Right ventricle myocardium inferior (tissue), 1 donor: ENCODE measurements at regions not wholly inside any gene's neighbourhood (a gene's known extent, or its start where the extent isn't known, plus 50 kb on each side); places are given as distances from the start of the nearest gene placed in this dataset.
"Not testable (repeated sequence)": the region's sequence is repeated elsewhere in the genome, so short reads cannot be mapped to it uniquely, and the experiment has no call there.

ENCODE experiments used
- ATAC-seq: fragments of 200-7000 bp; cut with Tn5 transposase; one replicate; pipeline ENCODE4 v1.9.1; 2020; ENCODE audit warnings: mild to moderate bottlenecking, moderate library complexity
- DNase-seq: peaks from one replicate; pipeline ENCODE4 v3.0.0; 2021; ENCODE audit errors: missing footprints
- intact Hi-C: fragments of 100-400 bp; cut with DNase I; formaldehyde crosslinking; loops from one replicate; pipeline ENCODE4 v1.11.0; 2022
- donor health status: DM: no; HTN: yes; CAD: no; lungs with severe emphysema.

DNA sequence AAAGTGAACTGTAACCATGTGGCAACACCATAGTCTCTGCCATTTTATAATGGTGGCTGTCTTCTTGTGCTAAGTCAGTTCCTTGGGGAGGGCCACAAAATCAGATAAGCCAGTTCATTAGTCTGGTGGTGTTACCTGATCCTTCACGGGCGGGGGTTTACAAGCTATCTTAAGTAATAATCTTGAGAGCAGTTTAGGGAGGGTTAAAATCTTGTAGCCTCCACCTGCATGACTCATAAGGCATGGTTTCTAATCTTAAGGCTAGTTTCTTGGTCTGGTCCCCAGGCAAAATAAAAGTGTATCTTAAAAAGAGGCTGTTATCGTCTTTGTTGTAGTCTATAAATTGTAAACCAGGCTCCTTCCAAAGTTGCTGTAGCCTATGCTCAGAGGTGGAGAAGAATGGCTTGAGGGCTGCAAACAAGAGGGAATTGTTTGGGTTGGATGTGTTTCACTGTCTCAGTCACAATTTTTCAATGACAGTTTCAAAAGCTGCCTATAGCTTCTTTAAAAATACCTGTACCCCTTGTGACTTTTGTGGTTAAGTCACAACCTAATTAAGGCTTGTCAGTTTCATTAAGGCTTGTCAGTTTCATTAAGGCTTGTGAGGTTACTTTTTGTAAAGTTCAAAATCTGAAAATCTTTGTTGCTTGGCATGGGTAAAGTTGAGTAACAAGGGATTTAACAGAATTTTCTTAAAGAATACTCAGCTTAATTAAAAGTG is 135.7 kb downstream of the RPS4Y2 start:
- intact Hi-C loops: no loop called here

DNA sequence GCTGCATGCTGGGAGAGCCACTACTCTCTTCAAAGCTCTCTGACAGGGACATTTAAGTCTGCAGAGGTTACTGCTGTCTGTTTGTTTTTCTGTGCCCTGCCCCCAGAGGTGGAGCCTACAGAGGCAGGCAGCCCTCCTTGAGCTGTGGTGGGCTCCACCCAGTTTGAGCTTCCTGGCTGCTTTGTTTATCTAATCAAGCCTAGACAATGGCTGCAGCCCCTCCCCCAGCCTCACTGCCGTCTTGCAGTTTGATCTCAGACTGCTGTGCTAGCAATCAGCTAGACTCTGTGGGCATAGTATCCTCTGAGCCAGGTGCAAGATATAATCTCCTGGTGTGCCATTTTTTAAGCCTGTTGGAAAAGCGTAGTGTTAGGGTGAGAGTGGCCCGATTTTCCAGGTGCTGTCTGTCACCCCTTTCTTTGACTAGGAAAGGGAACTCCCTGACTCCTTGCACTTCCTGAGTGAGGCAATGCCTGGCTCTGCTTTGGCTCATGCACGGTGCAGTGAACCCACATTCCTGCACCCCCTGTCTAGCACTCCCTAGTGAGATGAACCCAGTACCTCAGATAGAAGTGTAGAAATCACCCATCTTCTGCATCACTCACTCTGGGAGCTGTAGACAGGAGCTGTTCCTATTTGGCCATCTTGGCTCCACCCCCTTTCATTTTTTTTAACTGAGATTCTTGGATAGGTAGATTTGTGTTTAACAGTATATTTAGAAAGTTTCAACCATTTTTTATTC is 169.6 kb downstream of the RPS4Y2 start:
- DNase-seq, intact Hi-C loops, ATAC-seq: not testable (repeated sequence)

More for the DNA sequence above, 135.7 kb downstream of the RPS4Y2 start:
- ATAC-seq: no peak
- no peak for DNase-seq

DNA sequence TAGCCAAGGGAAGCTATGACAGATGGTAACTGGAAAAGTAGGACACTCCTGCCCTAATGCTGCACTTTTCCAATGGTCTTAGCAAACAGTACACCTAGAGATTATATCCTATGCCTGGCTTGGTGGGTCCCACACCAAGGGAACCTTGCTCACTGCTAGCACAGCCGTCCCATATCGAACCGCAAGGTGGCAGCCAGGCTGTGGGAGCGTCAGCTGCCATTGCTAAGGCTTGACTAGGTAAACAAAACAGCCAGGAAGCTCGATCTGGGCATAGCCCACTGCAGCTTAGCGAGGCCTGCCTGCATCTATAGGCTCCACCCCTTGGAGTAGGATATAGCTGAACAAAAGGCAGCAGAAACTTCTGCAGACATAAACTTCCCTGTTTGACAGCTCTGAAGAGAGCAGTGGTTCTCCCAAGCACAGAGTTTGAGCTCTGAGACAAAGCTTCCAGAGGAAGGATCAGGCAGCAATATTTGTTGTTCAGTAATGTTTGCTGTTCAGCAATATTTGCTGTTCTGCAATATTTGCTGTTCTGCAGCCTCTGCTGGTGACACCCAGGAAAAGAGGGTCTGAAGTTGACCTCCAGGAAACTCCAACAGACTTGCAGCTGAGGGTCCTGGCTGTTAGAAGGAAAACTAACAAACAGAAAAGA is 173.9 kb downstream of the RPS4Y2 start:
- DNase-seq (no peak), ATAC-seq (no peak)
- intact Hi-C loops: no loop called here

DNA sequence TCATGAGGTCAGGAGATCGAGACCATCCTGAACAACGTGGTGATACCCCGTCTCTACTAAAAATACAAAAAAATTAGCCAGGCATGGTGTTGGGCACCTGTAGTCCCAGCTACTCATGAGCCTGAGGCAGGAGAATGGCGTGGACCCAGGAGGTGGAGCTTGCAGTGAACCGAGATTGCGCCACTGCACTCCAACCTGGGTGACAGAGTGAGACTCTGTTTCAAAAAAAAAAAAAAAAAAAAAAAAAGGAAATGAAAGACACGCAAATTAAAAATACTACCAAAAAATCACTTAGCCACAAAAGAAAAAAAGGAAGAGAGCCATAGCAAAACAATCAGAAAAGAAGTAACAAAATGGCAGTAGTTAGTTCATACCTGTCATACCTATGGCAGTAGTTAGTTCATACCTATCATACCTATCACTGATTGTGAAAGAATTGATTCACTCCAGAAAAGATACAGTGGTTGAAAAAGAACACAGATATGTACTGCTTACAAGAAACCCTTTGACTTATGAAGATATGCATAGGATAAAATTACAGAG is 180.9 kb downstream of the RPS4Y2 start:
- DNase-seq, ATAC-seq, intact Hi-C loops: not testable (repeated sequence)

DNA sequence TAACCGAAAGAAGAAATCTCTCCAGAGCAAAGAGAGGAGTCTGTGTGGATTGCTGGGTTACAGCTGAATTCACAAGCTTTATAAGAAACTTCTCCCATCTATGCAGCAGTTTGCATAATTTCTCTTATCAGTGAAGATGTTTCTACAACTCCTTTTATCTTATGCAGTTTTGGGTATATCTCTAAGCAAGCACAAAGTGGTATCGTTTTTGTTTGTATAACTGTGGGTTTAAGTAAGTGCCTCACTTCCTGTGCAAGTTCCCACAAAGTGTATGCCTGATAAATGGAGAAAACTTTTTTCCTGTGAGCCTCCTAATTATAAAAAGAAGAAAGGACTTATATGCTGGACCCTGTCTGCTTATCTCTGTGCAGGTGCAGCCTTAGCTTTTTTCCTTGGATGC is 205.6 kb downstream of the RPS4Y2 start:
- DNase-seq: no peak
- intact Hi-C loops: no loop called here
- ATAC-seq: no peak

DNA sequence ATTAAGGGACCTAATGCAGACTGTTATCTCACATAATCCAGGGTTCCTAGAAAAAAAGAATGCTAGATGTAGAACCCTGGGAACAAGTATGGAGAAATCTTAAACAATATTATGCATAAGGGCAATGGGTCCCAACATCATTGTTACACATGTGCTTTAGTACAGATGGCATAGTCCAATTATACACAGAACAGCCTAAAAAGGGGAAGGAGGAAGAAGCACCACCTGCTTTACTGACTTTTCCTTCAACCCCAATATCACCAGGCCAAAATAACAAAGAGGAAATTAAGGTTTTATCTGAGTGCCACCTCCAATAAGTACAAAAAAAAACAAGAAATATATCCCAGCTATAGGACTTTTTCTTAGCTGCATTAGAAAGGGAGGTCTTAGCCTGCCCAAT is 211.9 kb downstream of the RPS4Y2 start:
- ATAC-seq (no peak), DNase-seq (no peak)
- intact Hi-C loops: no loop called here

DNA sequence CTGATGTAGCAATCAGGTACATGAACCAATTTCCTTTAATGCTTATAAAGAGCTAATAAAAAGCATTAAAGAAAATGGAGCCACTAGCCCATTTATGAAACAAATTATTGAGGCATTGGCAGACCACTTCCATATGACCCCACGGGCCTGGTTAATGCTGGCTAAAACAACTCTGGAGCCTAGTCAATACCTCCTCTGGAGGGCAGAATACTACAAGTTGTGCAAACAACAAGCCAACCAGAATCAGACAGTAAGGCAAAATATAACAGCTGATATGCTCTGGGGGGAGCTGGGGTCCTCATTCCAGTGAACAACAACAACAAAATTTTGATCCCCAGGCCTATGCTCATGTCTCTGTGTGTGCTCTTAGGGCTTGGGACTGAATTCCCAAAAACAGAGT is 212.3 kb downstream of the RPS4Y2 start:
- DNase-seq (no peak), ATAC-seq (no peak)
- intact Hi-C loops: no loop called here

DNA sequence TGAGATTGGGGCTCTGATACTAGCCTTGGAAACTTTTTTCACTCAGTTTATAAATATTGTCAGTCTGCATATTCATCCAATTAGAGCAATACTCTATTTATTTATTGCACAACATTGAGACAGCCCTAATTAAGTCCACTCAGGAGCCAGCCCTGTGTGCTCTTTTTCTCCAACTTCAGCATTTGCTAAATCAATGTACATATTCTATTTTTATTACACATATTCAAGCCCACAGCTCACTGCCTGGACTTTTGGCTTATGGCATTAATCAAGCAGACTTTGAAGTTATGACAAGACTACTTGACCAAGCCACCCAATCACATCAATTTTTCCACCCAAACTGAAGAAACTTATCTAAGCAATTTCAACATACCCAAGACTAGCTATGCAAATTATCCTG is 215.5 kb downstream of the RPS4Y2 start:
- ATAC-seq: no peak
- intact Hi-C loops: no loop called here
- no peak for DNase-seq

DNA sequence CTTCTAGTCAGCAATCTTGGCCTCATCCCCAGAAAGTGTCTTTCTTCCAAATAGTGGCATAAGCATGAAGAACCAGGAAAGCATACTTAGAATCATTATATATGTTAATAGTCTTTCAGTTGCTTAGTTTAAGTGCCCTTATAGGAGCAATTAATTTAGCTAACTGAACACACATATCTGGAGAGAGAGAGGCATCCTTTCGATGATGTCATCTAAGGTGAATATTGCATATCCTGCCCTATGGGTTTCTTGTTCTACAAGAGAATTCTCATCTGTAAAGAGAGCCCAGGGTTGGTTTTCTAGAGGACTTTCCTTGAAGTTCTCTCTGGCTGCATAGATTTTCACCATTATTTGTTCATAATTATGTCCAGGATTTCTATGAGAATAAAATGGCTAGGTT is 230.1 kb downstream of the RPS4Y2 start:
- ATAC-seq: no peak
- intact Hi-C loops: no loop called here
- DNase-seq: no peak

DNA sequence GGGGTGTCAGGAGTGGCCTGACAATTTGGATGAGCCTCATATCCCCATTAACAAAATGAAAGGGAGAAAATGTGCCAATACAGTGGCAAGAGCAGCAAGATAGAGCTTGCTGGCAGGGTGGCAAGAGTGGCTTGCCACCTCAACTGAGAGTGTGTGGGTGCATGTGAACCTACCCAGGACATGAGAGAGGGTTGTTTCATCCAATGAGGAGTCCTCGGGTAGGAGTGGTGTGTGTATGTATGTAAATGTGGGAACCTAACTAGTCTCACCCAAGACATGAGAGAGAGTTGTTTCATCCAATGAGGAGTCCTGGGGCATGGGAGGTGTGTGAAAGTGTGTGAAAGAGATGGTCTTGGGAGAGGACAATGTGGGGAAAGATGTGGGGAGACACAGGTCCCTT is 234.2 kb downstream of the RPS4Y2 start:
- DNase-seq: no peak
- ATAC-seq: no peak
- intact Hi-C loops: no loop called here

DNA sequence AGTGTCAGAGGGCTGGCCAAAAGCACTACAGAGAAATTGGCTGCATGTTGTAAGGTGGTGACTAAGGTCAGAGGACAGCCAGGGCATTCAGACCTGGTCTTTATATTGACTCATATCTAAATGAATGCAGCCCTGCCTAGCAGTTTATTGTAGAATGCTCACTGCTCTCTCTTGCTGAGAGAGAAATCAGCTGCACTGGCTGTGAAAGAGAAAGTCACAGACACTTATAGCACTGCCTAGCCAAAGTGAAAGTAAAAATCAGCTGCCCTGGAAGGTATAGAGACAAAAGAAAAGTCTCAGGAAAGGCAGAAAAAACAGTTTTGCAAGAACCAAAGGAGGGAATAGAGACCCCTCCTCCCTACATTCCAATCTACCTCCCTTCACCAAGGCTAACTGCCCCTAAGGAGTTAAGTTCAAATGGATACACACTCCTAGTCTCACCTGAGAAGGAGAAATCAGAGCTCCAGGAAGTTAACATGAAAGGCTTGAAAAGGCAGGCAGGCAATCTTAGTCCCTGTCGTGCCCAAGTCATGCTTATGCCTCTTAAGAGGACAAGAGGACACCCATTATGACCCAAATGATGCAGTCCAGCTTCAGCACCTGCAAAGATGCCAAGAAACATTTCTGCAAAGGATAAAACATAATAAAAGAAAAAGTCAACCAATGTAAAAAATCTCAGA is 235.1 kb downstream of the RPS4Y2 start:
- intact Hi-C loops: no loop called here
- no peak for ATAC-seq

DNA sequence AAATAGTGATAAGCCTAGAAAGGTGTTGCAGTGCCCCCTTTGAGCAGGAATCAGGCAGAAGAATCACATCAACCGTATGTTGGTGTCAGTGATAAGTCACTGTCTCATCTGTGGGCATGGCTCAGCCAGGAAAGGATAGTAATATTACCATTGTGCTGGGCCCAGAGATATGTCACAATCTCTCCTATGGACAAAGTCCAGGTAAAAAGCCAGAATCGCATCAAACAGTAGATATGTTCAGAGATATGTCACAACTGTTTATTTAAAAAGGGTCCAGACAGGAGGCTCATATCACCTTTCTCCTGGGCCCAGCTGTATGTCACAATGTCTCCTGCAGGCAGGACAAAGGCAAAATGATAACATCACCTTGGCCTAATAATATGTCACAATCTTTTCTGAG is 241.4 kb downstream of the RPS4Y2 start:
- DNase-seq (no peak), ATAC-seq (no peak)

More for the DNA sequence above, 235.1 kb downstream of the RPS4Y2 start:
- DNase-seq: no peak

DNA sequence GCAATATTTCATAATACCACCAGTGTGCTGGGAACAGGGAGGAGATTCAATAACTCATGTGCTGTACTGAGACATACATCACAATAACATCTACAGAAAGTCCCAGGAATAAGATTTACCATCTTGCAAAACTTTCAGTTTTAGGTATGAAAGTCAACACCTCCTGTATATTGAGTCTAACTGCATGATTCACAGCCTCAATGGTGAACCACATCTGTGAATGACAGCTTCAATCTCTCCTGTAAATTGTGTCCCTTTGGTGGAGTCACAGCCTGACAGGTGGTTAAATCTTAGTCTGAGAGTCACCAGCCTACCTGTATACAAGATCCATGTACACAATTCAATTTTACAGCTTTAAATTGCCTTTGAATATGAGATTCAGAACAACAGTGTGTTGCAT is 242.1 kb downstream of the RPS4Y2 start:
- DNase-seq (no peak), ATAC-seq (no peak)
- intact Hi-C loops: no loop called here

More for the DNA sequence above, 241.4 kb downstream of the RPS4Y2 start:
- intact Hi-C loops: no loop called here

DNA sequence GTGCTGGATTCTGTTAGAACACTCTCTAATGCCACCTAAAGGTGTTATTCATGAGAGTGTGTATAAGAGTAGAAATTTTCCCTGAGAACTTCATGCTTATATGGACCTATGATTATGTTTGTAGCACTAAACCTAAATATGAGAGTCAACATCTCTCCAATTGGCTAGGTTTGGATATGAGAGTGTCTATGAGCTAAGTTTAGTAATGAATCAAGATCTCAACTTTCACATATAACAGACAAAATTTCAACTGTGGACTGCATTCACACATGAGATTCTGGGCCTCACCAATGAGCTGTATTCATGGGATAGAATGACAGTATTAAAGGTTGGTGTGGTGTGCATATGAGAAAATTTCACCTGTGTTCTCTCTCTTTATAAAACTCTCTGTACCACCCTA is 242.6 kb downstream of the RPS4Y2 start:
- ATAC-seq (no peak), DNase-seq (no peak)
- intact Hi-C loops: no loop called here

DNA sequence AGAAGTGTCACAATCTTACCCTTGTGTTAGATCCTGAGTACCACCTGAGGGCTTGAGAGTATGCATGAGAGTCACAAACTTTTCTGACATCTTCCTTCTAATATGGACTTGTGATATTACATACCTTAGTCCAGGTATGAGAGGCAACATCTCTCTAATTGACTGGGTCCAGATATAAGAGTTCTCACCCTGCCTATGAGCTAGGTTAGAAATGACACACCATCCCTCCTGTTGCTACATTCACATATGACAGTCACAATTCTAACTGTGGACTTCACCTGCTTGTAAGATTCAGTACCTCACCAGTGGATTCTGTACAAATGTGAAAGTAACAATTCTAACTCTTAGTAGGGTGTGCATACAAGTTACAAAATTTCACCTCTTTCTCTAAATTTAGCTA is 245.2 kb downstream of the RPS4Y2 start:
- no peak for ATAC-seq
- no peak for DNase-seq
- intact Hi-C loops: no loop called here

DNA sequence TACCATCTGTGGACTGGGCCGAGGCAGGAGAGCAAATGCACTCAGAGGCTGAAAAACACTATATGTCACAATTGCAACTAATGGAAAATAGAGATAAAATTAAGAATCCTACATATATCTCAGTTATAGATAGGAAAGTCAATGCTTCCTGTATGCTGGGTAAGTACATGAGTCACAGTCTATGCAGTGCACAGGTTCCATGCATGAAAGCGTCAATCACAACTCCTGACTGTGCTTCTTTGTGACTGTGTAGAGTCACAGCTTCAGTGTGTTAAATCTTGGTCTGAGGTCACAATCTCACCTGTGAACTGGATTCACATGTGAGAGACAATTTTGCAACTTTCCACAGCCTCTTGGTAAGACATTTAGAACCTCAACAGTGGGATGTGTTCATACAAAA is 247.2 kb downstream of the RPS4Y2 start:
- no peak for DNase-seq
- ATAC-seq: no peak
- intact Hi-C loops: no loop called here

DNA sequence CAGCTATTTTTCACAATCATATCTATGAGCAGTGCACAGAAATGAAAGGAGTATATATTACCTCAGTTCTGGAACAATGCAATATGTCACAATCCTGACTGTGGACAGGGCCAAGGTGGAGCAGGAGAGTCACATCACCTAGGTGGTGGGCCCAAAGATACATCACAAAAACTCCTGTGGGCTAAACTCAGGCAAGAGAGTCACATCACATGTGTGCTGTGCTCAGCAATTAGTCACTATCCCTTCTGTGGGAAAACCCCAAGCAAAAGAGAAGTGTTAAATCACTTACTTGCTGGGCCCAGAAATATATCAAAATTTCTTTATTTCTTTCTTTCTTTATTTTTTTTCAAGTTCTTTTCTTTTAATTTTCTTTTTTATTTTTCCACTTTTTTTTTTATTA is 249.6 kb downstream of the RPS4Y2 start:
- intact Hi-C loops: no loop called here
- ATAC-seq (no peak), DNase-seq (no peak)

DNA sequence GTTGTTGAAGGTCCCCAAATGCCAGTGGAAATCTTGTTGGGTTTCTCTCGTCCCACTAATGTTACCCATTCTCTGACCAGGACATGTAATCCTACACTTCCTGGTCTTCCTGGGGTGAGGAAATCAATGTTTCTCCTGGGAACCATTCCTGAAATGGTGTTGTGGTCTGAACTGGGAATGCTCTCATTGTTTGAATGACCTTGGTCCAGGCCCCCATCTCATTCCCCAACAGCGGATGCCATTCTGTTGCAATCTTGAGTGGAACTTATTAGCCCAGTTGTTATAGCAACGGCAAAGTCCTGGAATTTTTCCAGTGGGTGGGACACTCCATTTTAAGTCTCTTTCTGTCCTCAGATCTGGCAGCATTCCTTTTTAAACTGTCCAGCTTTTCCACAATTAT is 265.9 kb downstream of the RPS4Y2 start:
- intact Hi-C loops: no loop called here
- ATAC-seq: no peak
- DNase-seq: no peak

DNA sequence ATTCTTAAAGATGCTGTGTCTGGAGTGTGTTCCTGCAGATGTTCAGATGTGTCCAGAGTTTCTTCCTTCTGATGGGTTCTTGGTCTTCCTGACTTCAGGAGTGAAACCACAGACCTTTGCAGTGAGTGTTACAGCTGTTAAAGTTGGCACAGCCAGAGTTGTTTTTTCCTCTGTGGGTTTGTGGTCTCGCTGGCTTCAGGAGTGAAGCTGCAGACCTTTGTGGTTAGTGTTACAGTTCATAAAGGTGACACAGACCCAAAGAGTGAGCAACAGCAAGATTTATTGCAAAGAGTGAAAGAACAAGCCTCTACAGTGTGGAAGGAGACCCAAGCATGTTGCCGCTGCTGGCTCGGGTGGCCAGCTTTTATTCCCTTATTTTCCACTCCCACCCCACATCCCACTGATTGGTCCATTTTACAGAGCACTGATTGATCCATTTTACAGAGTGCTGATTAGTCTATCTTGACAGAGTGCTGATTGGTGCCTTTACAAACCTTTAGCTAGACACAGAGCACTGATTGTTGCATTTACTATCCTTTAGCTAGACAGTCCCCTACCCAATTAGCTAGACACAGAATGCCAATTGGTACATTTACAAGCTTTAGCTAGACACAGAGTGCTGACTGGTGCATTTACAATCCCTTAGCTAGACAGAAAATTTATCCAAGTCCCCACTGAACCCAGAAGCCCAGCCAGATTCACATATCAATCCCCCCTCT is 266.6 kb downstream of the RPS4Y2 start:
- intact Hi-C loops: no loop called here

More for the DNA sequence above, 266.6 kb downstream of the RPS4Y2 start:
- no peak for ATAC-seq
- DNase-seq: no peak
